A673 (cell line): ENCODE measurements at regions not wholly inside any gene's neighbourhood (a gene's known extent, or its start where the extent isn't known, plus 50 kb on each side); places are given as distances from the start of the nearest gene placed in this dataset.

Source experiments
- CTCF ChIP-seq: fragments of 300-800, 200-600 bp; sonication (generic); conservative IDR thresholded peaks from 2 replicates; pipeline ENCODE4 v1.5.1; 2017; ENCODE audit warnings: low read depth, mild to moderate bottlenecking, antibody characterized with exemption, low read length, moderate library complexity, mixed read lengths
- EZH2 ChIP-seq: fragments of 200-600 bp; sonication (generic); IDR thresholded peaks from 2 replicates; pipeline ENCODE4 v1.6.1; 2017; ENCODE audit warnings: borderline replicate concordance, low read depth, mild to moderate bottlenecking, mixed read lengths, antibody characterized with exemption, low read length; ENCODE audit not compliant: poor library complexity, severe bottlenecking

DNA sequence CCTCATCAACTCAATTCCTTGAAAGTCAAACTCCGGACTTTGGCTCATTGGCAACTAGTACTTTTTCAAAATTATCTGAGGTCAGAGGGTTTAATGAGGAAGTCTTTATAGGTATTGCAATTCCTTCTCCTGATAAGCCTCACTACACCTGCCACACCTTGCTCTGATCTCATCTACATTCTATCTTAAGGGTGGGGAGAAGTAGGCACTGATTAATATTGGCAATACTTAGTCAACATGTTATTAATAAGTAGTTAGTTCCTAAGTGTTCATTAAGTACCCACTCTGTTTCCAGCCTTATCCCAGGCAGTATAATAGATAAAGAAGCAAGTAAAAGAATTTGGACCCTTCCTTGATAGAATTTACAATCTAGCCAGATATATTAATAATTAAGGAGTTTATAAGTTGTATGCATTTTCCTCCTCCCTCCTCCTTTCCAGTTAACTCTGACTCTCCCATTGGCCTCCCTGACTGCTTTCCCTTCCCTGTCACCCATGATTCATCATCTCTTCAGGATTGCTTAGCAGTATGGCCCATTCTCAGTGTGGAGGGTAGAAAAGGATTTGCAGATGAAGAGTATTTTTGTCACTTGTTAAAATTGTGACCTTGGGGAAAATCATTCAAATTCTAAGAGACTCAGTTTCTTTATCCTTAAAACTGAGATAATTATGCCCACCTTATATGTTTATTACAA is 231.0 kb upstream of the ATP2B1 start:
- no peak for TF ChIP-seq CTCF
- TF ChIP-seq EZH2 = no peak
